ENCODE measurements at regions not wholly inside any gene's neighbourhood (a gene's known extent, or its start where the extent isn't known, plus 50 kb on each side); places are given as distances from the start of the nearest gene placed in this dataset.

DNA sequence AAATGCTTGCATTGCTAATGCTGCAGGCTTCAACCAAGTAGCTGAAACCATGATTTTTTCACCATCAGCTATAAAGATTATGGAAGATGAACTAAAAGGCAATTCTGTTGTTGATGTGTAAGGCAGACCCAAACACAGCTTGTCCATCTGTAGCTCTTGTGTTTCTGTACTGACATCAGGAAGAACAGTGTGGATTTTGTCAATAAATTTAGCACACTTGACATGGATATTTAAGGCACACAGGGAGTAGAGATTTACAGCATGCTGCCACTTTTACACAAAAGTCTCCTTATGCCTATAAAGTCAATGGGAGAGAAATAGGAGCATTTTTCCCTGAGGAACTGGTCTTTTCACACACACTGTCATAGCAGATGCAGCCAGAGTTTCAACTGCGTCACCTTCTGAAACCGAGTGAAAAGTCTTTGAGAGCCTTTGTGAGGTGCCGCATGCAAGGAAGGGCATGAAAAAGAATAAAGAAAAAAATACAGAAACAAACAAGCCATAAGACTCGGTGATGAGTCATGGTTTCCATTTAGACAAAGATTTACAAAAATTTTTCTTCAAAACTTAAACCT, 261.4 kb upstream of the TFAP2D start:
- TF ChIP-seq, protein P1, sequence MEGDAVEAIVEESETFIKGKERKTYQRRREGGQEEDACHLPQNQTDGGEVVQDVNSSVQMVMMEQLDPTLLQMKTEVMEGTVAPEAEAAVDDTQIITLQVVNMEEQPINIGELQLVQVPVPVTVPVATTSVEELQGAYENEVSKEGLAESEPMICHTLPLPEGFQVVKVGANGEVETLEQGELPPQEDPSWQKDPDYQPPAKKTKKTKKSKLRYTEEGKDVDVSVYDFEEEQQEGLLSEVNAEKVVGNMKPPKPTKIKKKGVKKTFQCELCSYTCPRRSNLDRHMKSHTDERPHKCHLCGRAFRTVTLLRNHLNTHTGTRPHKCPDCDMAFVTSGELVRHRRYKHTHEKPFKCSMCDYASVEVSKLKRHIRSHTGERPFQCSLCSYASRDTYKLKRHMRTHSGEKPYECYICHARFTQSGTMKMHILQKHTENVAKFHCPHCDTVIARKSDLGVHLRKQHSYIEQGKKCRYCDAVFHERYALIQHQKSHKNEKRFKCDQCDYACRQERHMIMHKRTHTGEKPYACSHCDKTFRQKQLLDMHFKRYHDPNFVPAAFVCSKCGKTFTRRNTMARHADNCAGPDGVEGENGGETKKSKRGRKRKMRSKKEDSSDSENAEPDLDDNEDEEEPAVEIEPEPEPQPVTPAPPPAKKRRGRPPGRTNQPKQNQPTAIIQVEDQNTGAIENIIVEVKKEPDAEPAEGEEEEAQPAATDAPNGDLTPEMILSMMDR (IDR thresholded peaks at IDR 0.05): no peak
- TF ChIP-seq, protein P2, sequence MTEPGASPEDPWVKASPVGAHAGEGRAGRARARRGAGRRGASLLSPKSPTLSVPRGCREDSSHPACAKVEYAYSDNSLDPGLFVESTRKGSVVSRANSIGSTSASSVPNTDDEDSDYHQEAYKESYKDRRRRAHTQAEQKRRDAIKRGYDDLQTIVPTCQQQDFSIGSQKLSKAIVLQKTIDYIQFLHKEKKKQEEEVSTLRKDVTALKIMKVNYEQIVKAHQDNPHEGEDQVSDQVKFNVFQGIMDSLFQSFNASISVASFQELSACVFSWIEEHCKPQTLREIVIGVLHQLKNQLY (CRISPR knock-in tag; IDR thresholded peaks at IDR 0.05): no peak
- TF ChIP-seq, protein P3, sequence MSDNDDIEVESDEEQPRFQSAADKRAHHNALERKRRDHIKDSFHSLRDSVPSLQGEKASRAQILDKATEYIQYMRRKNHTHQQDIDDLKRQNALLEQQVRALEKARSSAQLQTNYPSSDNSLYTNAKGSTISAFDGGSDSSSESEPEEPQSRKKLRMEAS (CRISPR knock-in tag; IDR thresholded peaks at IDR 0.05): no peak
- no peak for TF ChIP-seq CREB1 (CRISPR knock-in tag; IDR thresholded peaks at IDR 0.05)

Data from WTC11 (cell line).